ENCODE measurements at regions not wholly inside any gene's neighbourhood (a gene's known extent, or its start where the extent isn't known, plus 50 kb on each side); places are given as distances from the start of the nearest gene placed in this dataset.
"Not testable (repeated sequence)": the region's sequence is repeated elsewhere in the genome, so short reads cannot be mapped to it uniquely, and the experiment has no call there.

DNA sequence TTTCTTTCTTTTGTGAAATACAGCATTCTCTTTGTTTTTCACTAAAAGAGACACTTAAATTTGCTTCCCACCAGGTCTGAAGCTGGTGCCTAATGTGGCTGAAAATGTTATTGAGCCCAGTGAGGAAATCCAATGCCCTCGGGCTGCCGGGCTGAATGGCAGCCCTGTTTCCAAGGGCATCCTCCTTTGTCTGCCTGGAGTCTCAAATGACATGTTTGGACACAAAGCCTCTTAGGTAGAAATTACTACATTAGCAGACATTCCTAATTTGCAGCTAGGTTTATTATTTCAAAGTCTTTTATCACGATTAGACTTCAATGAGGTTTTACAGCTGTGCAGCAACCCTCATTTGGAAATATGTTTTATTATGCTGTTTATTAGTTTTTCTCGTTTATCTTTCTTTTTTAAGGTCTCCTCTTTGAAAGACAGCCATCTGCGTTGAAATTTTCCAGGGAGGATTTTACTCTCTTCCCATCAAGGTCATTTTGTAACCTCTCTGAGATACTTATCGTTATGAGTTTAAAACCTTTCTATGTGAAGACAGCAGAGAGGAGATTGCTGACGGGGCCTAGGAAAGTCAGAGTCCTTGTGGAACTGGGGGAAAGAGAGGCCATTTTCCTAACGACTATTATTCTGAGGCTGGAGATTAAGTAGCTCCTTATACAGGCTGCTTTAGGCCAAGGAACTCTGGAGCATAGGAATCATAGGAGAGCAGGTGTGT lies 59.0 kb upstream of the ZNF532 start:
- no peak for DNase-seq

DNA sequence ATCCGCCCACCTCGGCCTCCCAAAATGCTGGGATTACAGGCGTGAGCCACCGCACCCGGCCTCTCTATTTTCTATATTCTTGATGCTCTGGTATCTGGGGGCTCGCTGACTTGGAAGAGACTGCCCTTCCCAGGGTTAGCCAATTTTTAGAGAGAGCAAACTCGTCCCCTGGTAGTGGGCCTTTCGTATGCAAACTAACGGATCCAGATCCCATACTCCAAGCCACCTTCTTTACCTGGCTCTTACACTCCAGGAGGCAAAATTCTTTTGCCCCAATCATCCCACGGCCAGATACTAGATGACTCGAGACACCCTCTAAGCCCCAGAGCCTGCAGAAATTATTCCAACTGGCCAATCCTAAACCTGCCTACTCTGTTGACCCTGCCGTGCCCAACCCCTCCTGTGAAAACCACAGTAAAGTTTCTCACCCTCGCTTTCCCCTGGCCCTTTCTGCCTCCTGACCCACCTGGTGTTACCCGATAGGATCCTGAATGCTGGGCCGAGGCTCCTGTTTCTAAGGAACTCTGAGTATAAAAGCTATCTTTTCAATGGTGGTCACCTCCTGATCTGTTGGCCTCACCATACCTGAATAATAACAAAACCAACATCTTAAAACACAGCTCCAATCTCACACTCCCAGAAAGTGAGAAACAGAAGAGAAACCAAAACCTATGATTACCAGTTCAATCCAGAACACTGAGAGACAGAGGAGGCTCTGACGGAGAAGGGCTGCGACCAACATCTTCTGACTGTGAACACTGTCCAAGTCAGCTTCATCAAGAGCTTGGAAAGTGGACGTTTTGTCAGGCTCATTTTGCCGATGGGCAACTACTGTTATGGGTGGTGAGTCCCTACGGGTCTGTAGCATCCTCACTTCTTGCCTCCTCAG lies 57.6 kb upstream of the ZNF532 start:
- peak in 1 of 5 donors; percentile 16 for DNase-seq

DNA sequence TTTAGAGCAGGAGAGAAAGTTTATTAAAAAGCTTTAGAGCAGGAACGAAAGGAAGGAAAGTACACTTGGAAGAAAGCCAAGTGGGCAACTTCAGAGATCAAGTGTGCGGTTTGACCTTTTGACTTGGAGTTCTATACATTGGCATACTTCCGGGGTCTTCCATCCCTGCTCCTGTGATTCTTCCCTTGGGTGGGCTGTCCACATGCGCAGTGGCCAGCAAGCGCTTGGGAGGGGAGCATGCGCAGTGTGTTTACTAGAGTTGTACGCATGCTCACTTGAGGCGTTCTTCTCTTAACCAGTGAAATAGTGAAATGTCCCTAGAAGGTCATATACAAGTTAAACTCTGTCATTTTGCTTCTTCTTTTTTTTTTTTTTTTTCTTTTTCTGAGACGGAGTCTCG lies 56.9 kb upstream of the ZNF532 start:
- no peak for DNase-seq

DNA sequence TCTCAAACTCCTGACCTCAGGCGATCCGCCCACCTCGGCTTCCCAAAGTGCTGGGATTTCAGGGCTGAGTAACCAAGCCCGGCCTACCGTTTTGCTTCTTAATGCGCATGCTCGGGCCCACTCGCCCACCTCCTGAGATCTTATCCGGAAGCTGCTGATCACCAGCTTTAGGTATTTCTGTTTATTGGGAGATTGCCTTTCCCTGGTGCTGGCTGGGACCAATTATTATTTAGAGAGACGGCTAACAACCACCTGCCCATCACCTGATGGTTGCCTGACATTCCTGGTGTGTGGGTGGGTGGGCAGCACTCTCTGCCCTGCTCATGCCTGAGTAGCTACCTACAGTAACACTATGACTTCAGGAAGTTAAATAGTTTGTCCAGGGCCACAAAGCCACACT lies 56.3 kb upstream of the ZNF532 start:
- no peak for DNase-seq

DNA sequence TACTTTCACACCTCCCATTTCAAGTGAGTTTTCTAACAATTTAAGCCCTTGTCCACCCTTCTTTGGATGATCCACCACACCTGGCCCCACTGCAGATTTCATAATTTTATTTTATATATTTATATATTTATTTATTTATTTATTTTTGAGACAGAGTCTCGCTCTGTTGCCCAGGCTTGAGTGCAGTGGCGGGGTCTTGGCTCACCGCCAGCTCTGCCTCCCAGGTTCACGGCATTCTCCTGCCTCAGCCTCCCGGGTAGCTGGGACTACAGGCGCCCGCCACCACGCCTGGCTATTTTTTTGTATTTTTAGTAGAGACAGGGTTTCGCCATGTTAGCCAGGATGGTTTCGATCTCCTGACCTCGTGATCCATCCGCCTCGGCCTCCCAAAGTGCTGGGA lies 52.8 kb upstream of the ZNF532 start:
- not testable (repeated sequence) for DNase-seq

DNA sequence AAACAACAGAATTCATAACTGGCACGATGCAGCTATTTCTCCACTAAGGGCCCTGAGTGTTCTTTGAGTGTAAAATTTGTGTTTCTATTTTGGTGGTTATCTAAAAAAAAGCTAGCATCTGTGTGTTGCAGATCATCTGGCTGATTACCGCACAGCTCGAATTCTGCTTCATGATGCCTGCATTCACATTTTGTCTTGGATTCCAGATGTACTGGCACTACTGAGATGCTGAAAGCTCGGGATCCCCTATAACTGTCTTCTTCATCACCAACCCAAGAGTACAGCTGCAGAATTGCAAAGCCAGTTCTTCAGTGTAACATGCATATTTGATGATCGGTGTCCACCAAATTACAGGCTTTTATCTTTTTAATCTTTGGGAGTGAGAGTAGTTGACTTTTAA lies 51.6 kb upstream of the ZNF532 start:
- no peak for DNase-seq

DNA sequence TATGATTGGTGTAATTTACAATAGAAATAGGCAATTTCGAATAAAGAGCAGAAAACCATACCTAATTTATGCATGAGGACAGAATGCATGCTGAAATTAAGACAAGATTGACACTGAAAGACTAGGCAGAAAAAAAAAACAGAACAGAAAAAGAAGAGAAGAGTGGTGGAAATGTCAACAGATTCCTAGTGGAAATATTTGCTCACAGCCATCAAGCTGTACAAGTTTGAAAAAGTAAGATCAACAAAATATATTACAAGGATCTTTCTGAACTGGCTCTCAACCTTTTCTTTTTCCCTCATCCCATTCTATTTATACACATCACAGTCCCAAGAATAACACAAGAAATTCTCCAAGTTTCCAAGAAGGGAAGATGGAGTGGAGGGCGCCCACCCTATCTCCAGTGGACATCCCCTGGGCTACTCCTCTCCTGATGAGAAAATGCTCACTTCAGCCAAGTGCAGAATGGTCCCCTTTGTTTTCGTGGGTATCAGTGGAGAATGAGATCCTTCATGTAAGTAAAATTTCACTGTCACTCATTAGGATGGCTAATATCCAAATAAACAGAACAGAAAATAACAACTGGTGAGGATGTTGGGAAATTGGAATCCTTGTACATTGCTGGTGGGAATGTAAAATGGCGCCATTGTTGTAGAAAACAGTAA lies 51.0 kb upstream of the ZNF532 start:
- no peak for DNase-seq

DNA sequence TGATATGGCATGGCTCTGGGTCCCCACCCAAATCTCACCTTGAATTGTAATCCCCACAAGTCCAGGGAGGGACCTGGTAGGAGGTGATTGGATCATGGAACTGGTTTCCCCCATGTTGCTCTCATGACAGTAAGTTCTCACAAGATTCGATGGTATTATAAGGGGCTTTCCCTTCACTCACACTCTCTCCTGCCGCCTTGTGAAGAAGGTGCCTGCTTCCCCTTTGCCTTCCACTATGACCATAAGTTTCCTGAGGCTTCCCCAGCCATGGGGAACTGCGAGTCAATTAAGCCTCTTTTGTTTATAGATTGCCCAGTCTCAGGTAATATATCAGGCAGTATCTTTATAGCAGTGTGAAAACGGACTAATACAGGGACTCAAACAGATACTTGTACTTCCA lies 50.4 kb upstream of the ZNF532 start:
- DNase-seq = no peak

All from T-helper 1 cell (primary cell).